ENCODE measurements at regions not wholly inside any gene's neighbourhood (a gene's known extent, or its start where the extent isn't known, plus 50 kb on each side); places are given as distances from the start of the nearest gene placed in this dataset.

DNA sequence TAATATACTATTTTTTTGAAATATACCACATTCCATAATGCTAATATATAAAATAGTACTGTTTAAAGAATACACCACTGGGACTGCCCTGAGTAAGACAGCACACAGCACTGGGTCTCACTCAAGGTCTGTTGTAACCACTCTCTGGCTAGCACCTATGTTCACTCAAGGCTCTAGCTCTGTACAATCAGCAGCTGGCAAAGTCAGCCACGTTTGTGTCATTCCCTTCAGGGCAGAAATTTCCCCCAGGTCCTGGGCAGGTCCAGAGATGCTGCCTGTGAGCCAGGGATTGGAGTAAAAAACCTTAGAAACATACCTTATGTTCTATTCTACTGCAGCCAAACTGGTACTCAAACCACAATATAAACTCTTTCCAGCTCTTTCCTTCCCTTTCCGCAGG, 1160.2 kb upstream of the ADGRL3 start (continued):
- no peak for TF ChIP-seq CHD7 (IDR thresholded peaks at IDR 0.05; ENCODE audit: insufficient replicate concordance, low read length)
- no peak for TF ChIP-seq MAFK (IDR thresholded peaks at IDR 0.05; ENCODE audit: low read depth, low read length)
- TF ChIP-seq SIX5 (IDR thresholded peaks at IDR 0.05; ENCODE audit: low read depth, low read length) = no peak
- TF ChIP-seq TCF12 (IDR thresholded peaks at IDR 0.05; ENCODE audit: low read depth, low read length) = no peak
- no peak for TF ChIP-seq RXRA (IDR thresholded peaks at IDR 0.05; ENCODE audit: insufficient read depth, low read depth, low read length)
